ENCODE measurements at regions not wholly inside any gene's neighbourhood (a gene's known extent, or its start where the extent isn't known, plus 50 kb on each side); places are given as distances from the start of the nearest gene placed in this dataset.
A peak's percentile ranks its signal among the peaks of the same experiment; 100 is the strongest.
"Not testable (repeated sequence)": the region's sequence is repeated elsewhere in the genome, so short reads cannot be mapped to it uniquely, and the experiment has no call there.

DNA sequence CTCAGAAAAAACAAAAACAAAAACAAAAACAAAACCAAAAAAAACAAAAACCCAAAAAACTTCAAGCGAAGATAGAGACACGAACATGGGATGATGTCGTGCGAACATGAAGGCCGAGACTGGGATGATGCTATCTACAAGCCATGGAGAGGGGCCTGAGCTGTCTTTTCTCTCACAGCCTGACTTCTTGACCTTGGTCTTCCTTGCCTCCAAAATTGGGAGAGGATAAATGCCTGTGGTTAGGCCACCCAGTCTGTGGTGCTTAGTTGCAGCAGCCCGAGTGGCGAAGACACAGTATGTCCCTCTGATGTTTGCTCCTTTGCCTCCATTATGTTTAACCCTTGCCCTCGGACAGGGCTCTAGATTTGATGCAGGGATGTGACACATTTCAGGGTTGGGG lies 130.4 kb upstream of the BASP1 start:
- DNase-seq (ENCODE audit: low spot score) = no peak

DNA sequence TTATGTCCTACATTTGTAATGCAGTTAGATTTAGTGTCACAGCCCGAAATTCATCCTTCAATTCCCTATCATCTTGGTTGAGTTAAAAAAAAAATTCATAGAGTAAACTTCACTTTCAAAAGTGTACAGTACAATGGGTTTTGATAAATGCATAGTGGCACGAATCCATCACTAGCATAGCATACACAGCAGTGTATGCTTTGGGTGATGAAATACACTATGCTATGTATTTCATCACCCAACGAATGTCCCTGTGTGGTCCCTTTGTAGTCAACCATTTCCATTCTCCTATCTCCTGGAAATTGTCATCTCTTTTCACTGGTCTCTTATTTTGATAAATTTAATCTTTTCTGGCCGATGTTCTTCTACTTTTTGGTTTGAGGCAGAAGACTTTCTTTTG lies 129.4 kb upstream of the BASP1 start:
- DNase-seq (ENCODE audit: low spot score) = no peak

DNA sequence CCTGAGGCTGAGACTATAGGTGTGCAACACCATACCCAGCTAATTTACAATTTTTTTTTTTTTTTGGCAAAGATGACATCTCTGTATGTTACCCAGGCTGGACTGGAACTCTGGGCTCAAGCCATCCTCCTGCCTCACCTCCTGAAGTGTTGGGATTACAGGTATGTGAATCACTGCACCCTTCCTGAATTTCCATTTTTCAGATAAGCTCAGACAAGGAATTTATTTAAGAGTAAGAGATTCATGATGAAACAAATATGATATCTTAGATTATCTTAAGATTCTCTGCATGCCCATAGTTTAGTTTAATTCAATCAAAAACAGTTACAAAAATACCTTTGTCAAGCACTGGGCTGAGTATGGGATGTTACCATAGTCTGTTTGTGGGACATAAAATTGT lies 128.4 kb upstream of the BASP1 start:
- DNase-seq (ENCODE audit: low spot score) = no peak

DNA sequence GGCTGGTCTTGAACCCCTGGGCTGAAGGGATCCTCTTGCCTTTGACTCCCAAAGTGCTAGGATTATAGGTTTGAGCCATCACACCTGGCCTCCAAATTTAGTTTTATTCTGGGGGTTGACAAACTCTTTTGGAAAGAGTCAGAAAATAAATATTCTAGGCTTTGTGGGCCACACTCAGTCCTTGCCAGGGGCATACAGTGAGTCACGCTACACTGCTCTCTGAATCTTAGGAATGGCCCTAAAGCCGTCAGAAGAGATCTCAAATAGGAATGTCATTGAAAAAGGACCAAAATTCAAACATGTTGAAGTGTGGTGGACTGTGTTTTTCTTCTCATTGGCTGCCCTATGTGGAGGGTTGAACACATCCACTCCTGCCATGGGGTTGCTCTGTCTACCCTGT lies 127.7 kb upstream of the BASP1 start:
- no peak for DNase-seq (ENCODE audit: low spot score)

DNA sequence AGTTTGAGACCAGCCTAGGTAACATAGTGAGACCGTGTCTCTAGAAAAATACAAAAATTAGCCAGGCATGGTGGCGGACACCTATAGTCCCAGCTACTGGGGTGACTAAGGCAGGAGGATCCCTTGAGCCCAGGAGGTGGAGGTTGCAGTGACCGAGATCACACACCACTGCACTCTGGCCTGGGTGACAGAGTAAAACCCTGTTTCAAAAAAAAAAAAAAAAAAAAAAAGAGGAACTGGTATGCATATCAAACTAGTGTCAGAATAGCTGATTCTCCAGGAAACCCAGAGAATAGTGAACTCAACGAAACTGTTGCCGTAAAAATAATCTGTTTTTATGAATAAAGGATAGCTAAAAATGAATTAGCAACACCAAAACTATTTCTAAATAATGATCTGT lies 126.6 kb upstream of the BASP1 start:
- no peak for DNase-seq (ENCODE audit: low spot score)

DNA sequence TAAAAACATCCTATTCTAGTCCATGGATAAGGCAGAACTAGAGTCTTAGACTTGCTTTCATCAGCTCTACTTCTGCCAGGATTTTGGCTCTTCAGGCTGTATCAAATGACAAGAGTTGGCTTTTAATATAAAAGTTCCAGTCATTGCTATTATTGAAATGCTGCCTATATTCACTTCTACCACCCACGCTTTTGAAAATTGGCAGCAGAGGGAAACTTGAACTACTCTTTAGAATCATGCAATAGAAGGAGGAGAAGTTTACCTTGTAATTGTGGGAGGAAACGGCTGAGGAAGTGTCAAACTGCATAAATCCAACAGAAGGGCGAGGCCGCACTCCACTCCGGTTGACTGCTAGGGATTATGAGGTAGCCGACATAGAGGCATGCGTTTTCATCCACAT lies 122.6 kb upstream of the BASP1 start:
- no peak for DNase-seq (ENCODE audit: low spot score)

DNA sequence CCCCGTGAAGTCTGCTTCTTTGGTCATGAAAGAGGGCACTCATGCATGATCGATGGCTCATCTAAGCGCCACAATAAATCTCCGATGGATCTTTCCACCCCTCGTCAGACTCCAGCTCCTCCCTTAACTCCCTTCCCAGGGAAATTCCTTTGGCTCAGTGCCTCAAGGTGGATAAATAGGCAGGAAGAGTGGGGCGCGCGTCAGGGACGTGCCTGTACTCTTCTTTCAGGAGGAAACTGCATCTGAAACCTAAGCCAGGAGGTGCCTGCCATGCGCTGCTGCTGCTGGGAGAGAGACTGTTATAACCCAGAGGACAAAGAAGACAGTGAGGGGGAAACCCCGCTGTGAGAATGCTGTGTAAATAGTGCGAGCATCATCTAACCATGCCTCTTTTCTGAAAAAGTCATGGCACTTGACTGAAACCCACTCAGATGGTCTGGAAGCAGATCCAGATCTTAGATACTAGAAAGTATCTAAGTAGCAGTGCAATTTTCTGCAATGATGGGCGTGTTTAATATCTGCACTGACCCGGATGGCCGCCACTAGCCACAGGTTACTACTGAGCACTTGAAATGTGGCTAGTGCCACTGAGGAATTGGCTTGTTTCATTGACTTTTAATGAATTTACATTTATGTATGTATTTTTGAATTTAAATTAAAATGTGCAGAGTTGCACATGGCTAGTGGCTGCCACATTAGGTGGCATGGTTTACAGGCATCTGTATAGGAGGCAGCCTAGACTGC lies 120.3 kb upstream of the BASP1 start:
- no peak for DNase-seq (ENCODE audit: low spot score)

DNA sequence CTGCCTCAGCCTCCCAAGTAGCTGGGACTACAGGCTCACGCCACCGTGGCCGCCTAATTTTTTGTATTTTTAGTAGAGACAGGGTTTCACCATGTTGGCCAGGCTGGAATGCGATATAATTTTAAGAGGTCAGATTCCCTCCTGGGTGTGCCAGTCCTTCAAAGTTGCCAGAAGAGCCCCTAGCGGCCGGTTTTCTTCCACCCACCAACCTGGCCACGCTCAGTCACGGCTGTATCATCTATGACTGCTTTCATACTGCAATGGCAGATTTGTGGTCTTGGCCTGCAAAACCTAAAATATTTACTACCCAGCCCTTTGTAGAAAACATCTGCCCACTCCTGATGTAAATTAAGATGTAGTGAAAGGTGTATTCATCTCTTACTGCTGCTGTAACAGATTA lies 117.5 kb upstream of the BASP1 start:
- no peak for DNase-seq (ENCODE audit: low spot score)

DNA sequence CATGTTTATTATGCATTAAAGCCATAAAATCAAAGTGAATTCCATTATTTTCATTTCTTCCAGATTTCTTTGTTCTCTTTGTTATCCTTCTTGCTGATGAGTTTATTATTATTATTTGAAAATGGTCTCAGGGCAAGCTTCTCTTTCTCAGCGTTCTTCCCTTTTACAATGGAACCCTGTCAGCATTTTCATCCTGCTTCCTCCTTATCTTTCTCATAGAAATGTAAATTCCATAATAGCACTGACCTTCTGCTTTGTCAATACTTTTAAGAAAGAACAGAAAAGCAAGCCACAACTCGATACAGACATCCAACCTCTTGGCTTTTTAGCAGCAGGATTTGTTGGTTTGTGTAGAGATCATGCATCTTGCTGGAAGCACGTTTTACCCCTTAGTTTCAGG lies 114.0 kb upstream of the BASP1 start:
- DNase-seq (ENCODE audit: low spot score) = no peak

DNA sequence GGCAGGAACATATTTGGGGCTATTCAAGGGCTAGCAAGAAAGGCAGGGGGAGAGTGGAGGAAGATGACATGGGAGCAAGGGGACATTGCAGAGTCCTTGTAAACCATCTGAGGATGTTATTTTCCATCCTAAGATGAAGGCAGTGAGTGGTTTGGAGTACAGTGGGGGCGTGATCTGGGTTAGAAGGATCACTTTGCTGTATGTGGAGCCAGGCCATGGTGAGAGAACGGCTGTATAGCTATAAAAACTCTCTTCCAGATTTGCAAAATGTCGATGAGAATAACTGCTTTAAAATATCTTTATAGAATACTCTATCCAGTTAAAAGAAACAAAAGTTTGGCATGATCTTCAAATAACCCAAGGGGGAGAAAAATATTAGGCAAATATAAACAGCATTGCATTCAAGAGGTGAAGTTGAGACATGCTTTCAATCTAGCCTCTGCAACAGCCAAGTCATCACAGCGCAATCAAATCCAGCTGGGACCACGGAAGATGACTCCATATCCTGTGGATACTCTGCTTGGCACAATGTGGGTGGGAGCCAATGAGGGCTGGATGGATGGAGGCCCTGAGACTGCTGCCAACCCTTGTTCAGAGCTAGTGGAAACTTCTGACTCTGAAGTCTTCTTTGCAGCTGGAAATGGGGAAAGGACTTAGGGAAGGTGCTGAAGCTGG lies 111.5 kb upstream of the BASP1 start:
- peak; percentile 43 for DNase-seq (ENCODE audit: low spot score)

DNA sequence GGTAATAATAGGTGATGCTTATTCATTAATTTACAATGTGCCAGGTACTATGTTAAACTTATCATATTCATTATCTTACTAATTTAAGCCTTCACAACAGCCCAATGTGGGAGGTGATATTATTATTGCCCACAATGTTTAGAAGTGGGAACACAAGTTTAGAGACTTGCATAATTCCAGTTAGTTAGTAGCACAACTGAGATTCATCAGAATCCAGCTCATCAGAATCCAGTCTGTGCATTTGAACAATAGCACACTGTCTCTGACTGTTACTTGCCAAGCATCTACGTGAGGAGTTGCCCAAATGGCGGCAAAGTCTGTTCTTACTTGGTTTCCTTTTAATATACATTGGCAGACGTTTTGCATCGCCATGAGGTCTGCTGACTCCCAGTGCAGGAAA lies 110.9 kb upstream of the BASP1 start:
- DNase-seq (ENCODE audit: low spot score) = peak; percentile 39

DNA sequence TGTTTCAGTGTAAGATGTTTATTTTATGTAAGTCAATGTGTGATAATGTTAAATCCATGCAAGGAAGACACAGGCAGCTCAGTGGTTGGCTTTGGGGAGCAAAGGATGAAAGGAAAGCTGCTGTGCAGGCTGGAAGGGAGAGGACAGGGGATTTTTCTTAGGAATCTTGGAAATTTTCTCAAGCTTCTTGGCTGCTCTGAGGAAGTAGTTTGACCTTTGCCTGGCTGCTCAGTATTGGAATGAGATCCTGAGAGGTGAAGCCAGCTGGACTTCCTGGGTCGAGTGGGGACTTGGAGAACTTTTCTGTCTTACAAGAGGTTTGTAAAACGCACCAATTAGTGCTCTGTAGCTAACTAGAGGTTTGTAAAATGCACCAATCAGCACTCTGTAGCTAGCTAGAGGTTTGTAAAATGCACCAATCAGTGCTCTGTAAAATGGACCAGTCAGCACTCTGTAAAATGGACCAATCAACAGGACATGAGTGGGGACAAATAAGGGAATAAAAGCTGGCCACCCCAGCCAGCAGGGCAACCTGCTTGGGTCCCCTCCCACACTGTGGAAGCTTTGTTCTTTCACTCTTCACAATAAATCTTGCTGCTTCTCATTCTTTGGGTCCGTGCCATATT lies 105.2 kb upstream of the BASP1 start:
- not testable (repeated sequence) for DNase-seq (ENCODE audit: low spot score)

DNA sequence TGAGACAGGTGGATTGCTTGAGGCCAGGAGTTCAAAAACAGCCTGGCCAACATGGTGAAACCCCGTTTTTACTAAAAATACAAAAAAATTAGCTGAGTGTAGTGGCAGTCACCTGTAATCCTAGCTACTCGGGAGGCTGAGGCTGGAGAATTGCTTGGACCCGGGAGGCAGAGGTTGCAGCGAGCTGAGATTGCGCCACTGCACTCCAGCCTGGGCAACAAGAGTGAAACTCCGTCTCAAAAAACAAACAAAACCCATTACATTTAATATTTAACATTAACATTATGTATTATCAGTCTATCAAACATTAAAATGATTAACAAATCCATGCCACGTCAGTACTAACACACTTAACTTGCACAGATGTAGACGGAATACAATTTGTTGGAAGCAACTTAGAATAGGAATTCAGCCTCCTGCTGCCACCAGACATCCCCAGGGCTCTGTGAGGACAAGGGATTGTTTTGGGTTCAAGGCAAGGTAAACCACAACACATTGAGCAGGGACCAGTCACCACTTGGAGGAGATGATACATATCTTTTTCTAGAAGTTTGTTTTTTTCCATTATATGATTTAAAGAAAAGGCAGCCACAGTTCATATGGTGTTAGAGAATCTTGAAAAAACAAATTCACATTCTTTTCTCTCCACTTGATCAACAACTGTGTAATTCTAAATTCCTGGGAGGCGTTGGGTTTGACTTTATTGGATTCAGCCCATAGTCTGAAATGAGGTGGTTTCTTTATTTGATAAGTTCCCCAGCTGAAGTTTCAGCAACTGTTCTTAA lies 104.1 kb upstream of the BASP1 start:
- DNase-seq (ENCODE audit: low spot score) = no peak

DNA sequence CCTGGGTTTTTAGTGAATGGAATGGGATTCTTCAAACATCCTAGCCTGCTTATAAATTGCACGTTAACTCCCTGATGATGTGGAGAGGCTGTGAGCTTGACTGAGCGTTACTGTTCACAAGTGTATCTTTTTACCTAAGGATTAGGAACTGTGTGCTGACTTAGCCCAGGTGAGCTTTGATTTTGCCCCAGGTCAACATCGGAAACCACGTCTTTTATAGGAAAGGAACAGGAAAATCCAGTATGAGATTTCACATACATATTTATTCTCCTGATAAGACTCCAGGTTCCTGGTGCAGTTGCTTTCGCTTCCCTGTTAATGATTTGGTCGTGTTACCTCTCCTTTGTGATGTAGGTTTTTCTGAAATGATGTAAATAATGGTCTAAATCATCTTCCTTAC lies 103.2 kb upstream of the BASP1 start:
- no peak for DNase-seq (ENCODE audit: low spot score)

DNA sequence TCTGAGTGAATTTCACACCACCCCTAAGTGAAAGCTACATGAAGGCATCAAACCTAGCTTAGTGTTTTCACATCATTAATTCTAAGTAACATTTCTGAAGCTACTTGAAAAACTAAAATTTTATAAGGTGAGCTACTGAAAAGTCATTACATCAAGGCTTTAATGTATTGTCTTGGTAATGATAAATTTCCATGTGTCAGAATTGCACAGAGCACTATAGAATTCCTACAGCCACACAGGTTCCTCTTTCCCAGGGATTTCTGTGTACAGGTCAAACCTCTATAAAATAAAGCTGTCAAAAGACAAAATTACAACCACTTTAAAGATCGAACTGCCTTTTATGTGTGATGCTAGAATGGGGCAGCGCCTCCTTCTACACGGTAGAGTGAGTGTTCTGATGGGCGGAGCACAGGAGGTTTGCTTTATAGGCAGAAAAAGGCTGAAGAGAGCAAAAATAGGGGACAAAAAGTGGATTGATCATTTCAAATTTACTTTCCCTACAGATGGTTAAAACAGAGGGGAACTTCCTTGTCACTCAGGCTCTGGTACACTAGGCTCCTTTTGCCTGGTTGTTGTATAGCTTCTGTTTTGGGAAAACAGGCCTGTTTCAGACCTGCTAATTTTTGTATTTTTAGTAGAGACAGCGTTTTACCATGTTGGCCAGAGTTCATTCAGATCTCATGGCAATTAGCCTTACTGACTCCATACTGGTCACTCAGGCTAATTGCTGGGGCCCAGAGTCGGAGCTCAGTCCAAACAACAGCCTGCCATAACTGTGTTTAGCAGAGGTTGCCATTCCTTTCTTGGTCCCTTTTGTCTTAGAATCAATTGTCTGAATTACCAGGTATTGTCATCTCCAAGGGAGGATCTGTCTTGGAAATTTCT lies 102.5 kb upstream of the BASP1 start:
- no peak for DNase-seq (ENCODE audit: low spot score)

DNA sequence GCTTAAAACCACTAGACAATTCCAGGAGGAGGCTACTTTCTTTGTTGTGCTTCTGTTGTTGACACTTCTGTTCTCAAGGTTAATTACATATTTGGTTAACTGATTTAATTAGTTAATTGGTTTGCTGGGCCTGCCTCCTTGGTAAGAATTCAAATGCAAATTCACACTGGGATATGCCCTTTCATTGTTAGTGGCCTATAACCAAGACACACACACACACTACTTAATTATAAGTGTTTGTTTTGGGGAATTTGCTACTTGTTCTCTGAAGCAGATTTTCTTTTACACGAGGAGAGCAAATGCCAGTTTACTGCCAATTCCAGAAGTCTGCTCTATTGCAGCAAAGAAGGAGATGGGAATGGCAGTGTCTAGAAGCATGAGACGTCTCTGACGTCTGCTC lies 101.6 kb upstream of the BASP1 start:
- no peak for DNase-seq (ENCODE audit: low spot score)

DNA sequence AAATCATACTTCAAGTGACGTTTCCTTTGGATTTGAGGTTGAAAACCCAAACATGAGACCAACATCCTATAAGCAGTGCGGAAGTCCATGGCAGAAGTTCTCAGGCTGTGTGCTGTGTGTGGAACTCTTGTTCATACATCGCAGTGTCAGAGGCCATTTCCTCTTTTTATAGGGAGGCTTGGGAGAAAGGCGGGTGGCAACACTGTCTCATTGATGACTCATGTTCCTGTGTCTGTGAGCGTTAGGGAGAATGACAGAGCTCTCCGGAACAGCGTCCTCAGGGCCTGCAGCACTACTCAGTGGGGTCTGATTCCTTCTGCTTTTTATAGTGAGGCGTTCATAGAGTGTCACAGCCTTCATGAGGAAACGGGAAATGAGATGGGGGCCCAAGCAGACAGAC lies 98.8 kb upstream of the BASP1 start:
- DNase-seq (ENCODE audit: low spot score) = peak; percentile 73

DNA sequence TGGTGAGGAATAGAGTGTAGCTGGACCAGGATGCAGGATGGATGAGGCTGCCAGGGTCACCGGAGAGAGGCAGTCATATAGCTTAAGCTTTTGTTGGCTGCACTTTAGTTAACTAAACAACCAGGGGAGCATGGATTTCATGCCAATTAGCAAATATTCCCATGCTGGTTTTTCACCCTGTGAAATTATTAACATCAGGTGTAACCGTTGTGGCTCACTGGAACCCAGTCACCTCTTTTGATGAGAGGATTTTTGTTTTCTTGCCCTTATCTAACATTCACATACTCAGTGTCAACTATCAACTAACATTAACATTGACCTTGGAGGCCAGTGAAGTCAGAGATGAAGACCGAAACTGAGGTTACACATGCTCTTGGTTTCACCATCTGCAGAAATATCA lies 97.2 kb upstream of the BASP1 start:
- DNase-seq (ENCODE audit: low spot score) = no peak

DNA sequence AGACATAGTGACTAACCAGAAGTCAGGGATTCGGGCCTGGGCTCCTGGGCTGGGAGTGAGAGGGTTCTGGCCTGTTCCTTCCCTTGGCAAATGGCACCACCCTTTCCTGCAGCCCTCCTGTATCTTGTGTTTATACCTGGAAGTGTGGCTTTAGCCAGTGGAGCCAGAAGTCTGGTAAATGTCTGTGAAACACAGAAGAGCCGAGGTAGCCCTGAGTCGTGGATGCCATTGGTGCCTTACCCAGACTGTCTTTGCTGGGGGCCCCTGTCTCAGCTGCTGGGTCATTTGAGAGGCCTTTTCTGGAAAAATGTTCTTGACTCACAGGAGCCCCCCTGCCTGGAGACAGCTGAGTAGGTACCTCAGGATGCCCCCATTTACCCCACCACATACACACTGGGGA lies 95.7 kb upstream of the BASP1 start:
- DNase-seq (ENCODE audit: low spot score) = no peak

DNA sequence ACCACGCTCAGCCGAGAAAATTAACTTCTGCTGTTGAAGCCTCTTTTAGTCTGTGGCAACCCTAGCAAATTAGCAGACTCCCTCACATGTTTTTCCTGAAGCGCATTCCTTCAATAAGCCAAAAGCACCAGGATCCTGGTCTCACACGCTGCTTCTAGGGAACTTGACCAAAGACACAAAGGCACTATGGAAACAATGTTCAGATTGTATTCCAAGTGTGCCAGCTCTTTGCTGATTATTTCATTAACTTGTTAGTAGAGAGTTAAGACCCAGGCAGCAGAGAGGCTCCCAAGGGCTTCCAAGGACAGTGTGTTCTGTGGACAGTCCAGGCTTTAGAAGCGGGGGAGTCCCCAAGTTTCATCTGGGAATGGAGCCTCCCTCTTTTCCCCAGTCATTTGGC lies 94.4 kb upstream of the BASP1 start:
- no peak for DNase-seq (ENCODE audit: low spot score)

DNA sequence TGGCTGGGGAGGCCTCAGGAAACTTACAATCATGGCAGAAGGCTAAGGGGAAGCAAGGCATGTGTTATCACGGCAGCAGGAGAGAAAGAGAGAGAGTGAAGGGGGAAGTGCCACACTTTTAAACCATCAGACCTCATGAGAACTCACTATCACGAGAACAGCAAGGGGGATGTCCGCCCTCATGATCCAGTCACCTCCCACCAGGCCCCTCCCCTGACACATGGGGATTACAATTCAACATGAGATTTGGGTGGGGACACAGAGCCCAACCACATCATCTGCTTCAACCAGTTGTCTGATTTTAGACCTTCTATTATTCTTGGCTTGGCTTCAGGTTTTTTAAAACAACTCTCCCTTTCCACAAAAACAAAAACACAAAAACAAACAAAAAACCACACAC lies 93.7 kb upstream of the BASP1 start:
- not testable (repeated sequence) for DNase-seq (ENCODE audit: low spot score)

DNA sequence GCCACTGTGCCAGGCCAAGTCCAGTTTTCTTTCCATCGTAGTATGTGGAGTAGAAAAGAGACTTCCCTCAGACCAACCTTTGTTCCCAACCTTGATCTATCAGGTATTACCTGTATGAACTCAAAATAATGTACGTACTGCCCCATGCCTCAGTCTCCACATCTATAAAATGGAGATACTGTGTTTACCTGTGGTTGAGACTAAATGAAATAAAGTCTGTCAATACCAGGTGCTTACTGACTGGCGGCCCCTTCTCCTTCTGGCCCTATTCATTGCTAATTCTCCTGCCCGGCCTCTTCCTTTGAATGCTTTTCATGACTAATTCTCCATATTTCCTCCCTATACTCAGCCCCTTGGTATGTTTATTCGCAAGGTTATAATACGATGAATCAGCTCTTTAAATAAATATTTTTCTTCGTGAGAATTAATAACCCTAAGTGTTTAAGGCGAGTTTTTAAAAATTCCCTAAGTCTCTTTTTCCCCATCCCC lies 89.6 kb upstream of the BASP1 start:
- no peak for DNase-seq (ENCODE audit: low spot score)
